IMR-90 (cell line): ENCODE measurements at regions not wholly inside any gene's neighbourhood (a gene's known extent, or its start where the extent isn't known, plus 50 kb on each side); places are given as distances from the start of the nearest gene placed in this dataset.

Source experiments
- ATAC-seq: fragments of 200-7000 bp; cut with Tn5 transposase; 2 replicates; pipeline ENCODE4 v1.9.1; 2020; ENCODE audit warnings: low read depth, mild to moderate bottlenecking, moderate library complexity
- BruUV-seq: library from RNA; stranded (reverse); fragments of 400-500 nt; replicated peaks from 2 replicates; lab custom pipeline; 2021; lab: Mats Ljungman, UMichigan
- CTCF ChIA-PET: fragments of 300-600 bp; formaldehyde crosslinking; extraction: SDS; loops from one replicate; lab custom pipeline; 2021; ENCODE audit warnings: antibody characterized with exemption; lab: Yijun Ruan, JAX
- POLR2A ChIA-PET: fragments of 300-600 bp; sonication (Branson Sonifier 250); formaldehyde crosslinking; loops from one replicate; lab custom pipeline; 2022; ENCODE audit warnings: antibody characterized with exemption; ENCODE audit not compliant: unreplicated experiment; lab: Charles Lee
- DNase-seq: peaks from one replicate; pipeline ENCODE4 v3.0.0; 2013
- H2AFZ ChIP-seq: replicated peaks from 2 replicates; pipeline ENCODE3; 2013; ENCODE audit warnings: low read length, mild to moderate bottlenecking; ENCODE audit not compliant: poor library complexity
- H2AK5ac ChIP-seq: 2 replicates; pipeline ENCODE4 v1.6.1; 2013; ENCODE audit warnings: low read depth, low read length, inconsistent platforms
- H2AK9ac ChIP-seq: replicated peaks from 2 replicates; pipeline ENCODE3; 2013; ENCODE audit warnings: mild to moderate bottlenecking, low read depth, low read length, moderate library complexity; ENCODE audit not compliant: poor library complexity
- H2BK120ac ChIP-seq: 2 replicates; pipeline ENCODE4 v1.6.1; 2013; ENCODE audit warnings: low read depth, low read length, inconsistent platforms
- H2BK15ac ChIP-seq: 3 replicates; pipeline ENCODE4 v1.6.1; 2013; ENCODE audit warnings: low read depth, low read length, inconsistent platforms
- H2BK20ac ChIP-seq: 2 replicates; pipeline ENCODE4 v1.6.1; 2013; ENCODE audit warnings: low read depth, mild to moderate bottlenecking, inconsistent platforms, low read length, moderate library complexity
- H2BK5ac ChIP-seq: 2 replicates; pipeline ENCODE4 v1.6.1; 2013; ENCODE audit warnings: mild to moderate bottlenecking, low read depth, low read length, inconsistent platforms; ENCODE audit not compliant: poor library complexity, severe bottlenecking
- H3K14ac ChIP-seq: replicated peaks from 2 replicates; pipeline ENCODE4 v1.6.1; 2013; ENCODE audit warnings: low read depth, low read length, inconsistent platforms
- H3K18ac ChIP-seq: 2 replicates; pipeline ENCODE4 v1.6.1; 2013; ENCODE audit warnings: low read depth, low read length, control low read depth
- H3K23ac ChIP-seq: 2 replicates; pipeline ENCODE4 v1.6.1; 2013; ENCODE audit warnings: low read depth, low read length, inconsistent platforms
- H3K27ac ChIP-seq: 2 replicates; pipeline ENCODE4 v1.5.1; 2013; ENCODE audit warnings: mild to moderate bottlenecking, control low read depth, low read length; ENCODE audit not compliant: insufficient read depth
- H3K27me3 ChIP-seq: 2 replicates; pipeline ENCODE4 v1.6.1; 2013; ENCODE audit warnings: low read length; ENCODE audit not compliant: control insufficient read depth, insufficient read depth
- H3K36me3 ChIP-seq: 2 replicates; pipeline ENCODE4 v1.6.1; 2013; ENCODE audit warnings: low read length, mixed read lengths; ENCODE audit not compliant: control insufficient read depth, insufficient read depth
- H3K4ac ChIP-seq: 2 replicates; pipeline ENCODE4 v1.6.1; 2013; ENCODE audit warnings: low read depth, low read length, inconsistent platforms
- H3K4me1 ChIP-seq: 2 replicates; pipeline ENCODE4 v1.6.1; 2013; ENCODE audit warnings: low read length, mixed read lengths; ENCODE audit not compliant: control insufficient read depth, insufficient read depth
- H3K4me2 ChIP-seq: 2 replicates; pipeline ENCODE4 v1.6.1; 2013; ENCODE audit warnings: low read depth, mild to moderate bottlenecking, control low read depth, low read length, moderate library complexity
- H3K4me3 ChIP-seq: 2 replicates; pipeline ENCODE4 v1.5.1; 2013; ENCODE audit warnings: low read depth, mild to moderate bottlenecking, control low read depth, low read length, moderate library complexity; ENCODE audit not compliant: insufficient read depth
- H3K56ac ChIP-seq: 2 replicates; pipeline ENCODE4 v1.6.1; 2013; ENCODE audit warnings: low read length, inconsistent platforms; ENCODE audit not compliant: insufficient read depth; ENCODE audit errors: extremely low read depth
- H3K79me1 ChIP-seq, 2 experiments: 2 replicates each; pipeline ENCODE4 v1.6.1; 2013; ENCODE audit warnings: low read length in 2 of 2, inconsistent platforms in 1 of 2, low read depth in 1 of 2
- H3K9ac ChIP-seq: 2 replicates; pipeline ENCODE4 v1.6.1; 2013; ENCODE audit warnings: low read depth, low read length, control low read depth
- H3K9me1 ChIP-seq: 2 replicates; pipeline ENCODE4 v1.6.1; 2013; ENCODE audit warnings: low read length, inconsistent platforms; ENCODE audit not compliant: insufficient read depth
- H3K9me3 ChIP-seq: 2 replicates; pipeline ENCODE4 v1.6.1; 2013; ENCODE audit warnings: low read length; ENCODE audit not compliant: control insufficient read depth, insufficient read depth
- H4K20me1 ChIP-seq: 2 replicates; pipeline ENCODE4 v1.6.1; 2013; ENCODE audit warnings: low read length, inconsistent platforms; ENCODE audit not compliant: insufficient read depth
- H4K5ac ChIP-seq: 2 replicates; pipeline ENCODE4 v1.6.1; 2013; ENCODE audit warnings: mild to moderate bottlenecking, low read depth, low read length, control low read depth
- H4K8ac ChIP-seq, 2 experiments: 2 replicates each; pipeline ENCODE4 v1.6.1; 2013; ENCODE audit warnings: low read depth in 2 of 2, low read length in 2 of 2, control low read depth in 1 of 2, inconsistent platforms in 1 of 2
- H4K91ac ChIP-seq: 2 replicates; pipeline ENCODE4 v1.6.1; 2013; ENCODE audit warnings: low read depth, low read length, inconsistent platforms; ENCODE audit not compliant: insufficient read depth
- CHD1 ChIP-seq: IDR thresholded peaks from 2 replicates; pipeline ENCODE4 v1.6.1; 2012; ENCODE audit warnings: low read depth, low read length, improper control_type of control experiment
- USF2 ChIP-seq: fragments of 150-350 bp; IDR thresholded peaks from 2 replicates; pipeline ENCODE4 v1.6.1; 2017; ENCODE audit warnings: mild to moderate bottlenecking, antibody characterized with exemption, low read length, low read depth
- WGBS, 2 experiments: methylation state at CpG; one replicate each; pipeline versions ENCODE4 v1.1.5 to v1.1.7; 2013; ENCODE audit warnings: missing lambda C conversion rate in 2 of 2; ENCODE audit not compliant: insufficient read length in 1 of 2; ENCODE audit errors: extremely low coverage in 2 of 2; 5-methylcytosine and 5-hydroxymethylcytosine counted together
- dilution Hi-C: fragments of 300-500 bp; cut with HindIII; formaldehyde crosslinking; loops from one replicate; pipeline ENCODE4 v1.14.3; 2018; ENCODE audit warnings: low sequenced_read_pairs; ENCODE audit not compliant: unreplicated experiment
- in situ Hi-C: fragments of 300-500 bp; cut with MboI; formaldehyde crosslinking; loops from 3 replicates; pipeline ENCODE4 v1.14.3; 2019; ENCODE audit warnings: low sequenced_read_pairs, inconsistent platforms, mixed read lengths
- intact Hi-C: fragments of 100-400 bp; cut with micrococcal nuclease; formaldehyde crosslinking; loops from 2 replicates; pipeline ENCODE4 v1.10.0; 2022

- Histone ChIP-seq H3K4me1 (no peaks in the 10 kb centered on the region), H3K79me1 (no peaks in the 10 kb centered on the region), H4K91ac (no peak overlapping the region), H2AK5ac (no peak overlapping the region), H3K4ac (no peak overlapping the region), H3K23ac (no peak overlapping the region), H2BK120ac (no peak overlapping the region), H2BK20ac (no peak overlapping the region), H2BK5ac (no peak overlapping the region), H4K5ac (no peak overlapping the region), H3K9ac (no peak overlapping the region), H3K4me2 (no peak overlapping the region), H4K8ac (no peak overlapping the region), H3K27me3 (peaks cover 9% of the 10 kb centered on the region; the same call in 1 of the 2 replicates), H3K18ac (no peak overlapping the region), H2AK9ac (no peak overlapping the region), H2AFZ (no peak overlapping the region), H3K4me3 (no peak overlapping the region), H3K36me3 (no peaks in the 10 kb centered on the region), H3K56ac (no peak overlapping the region), H3K9me3 (no peaks in the 10 kb centered on the region), H3K9me1 (no peaks in the 10 kb centered on the region), H2BK15ac (no peak overlapping the region), H3K14ac (no peak overlapping the region), H4K20me1 (no peaks in the 10 kb centered on the region), H3K27ac (no peak overlapping the region)
- WGBS, 2 experiments: no CpG with 5 or more reads among the region's 2 CpGs
- BruUV-seq: no TSS peak
- no peak for ATAC-seq
- DNase-seq: no peak
- POLR2A ChIA-PET: interaction anchor here (0.6 kb wide), 1 partner anchor 677 kb away, joined by 3 read pairs; no protein-coding TSS in a partner anchor
- dilution Hi-C loops (no loop called here), intact Hi-C loops (no loop called here), in situ Hi-C loops (no loop called here)
- TF ChIP-seq USF2 (no peak), CHD1 (no peak)
- CTCF ChIA-PET: no interaction called here
Measured at GRCh38 chr3:124353691-124354090, 361.8 kb upstream of the ROPN1 start.
